GM06990 (cell line): ENCODE measurements at regions not wholly inside any gene's neighbourhood (a gene's known extent, or its start where the extent isn't known, plus 50 kb on each side); places are given as distances from the start of the nearest gene placed in this dataset.
"Not testable (repeated sequence)": the region's sequence is repeated elsewhere in the genome, so short reads cannot be mapped to it uniquely, and the experiment has no call there.

ENCODE experiments used
- DNase-seq: peaks from one replicate; pipeline ENCODE4 v3.0.0-alpha.2; 2011; ENCODE audit not compliant: insufficient read length; ENCODE audit errors: extremely low read depth
- H3K27me3 ChIP-seq: replicated peaks from 2 replicates; pipeline ENCODE4 v1.6.0; 2011; ENCODE audit warnings: low read length; ENCODE audit not compliant: control insufficient read depth, insufficient read depth
- H3K36me3 ChIP-seq: 2 replicates; pipeline ENCODE4 v1.5.1; 2011; ENCODE audit warnings: low read length; ENCODE audit not compliant: control insufficient read depth, insufficient read depth
- H3K4me3 ChIP-seq: replicated peaks from 2 replicates; pipeline ENCODE4 v1.5.1; 2011; ENCODE audit warnings: low read depth, mild to moderate bottlenecking, control low read depth, low read length
- TF ChIP-seq, protein P1 (sequence below): IDR thresholded peaks from 2 replicates; pipeline ENCODE4 v1.5.1; 2011; ENCODE audit warnings: low read length, control low read depth, mild to moderate bottlenecking, inconsistent platforms; ENCODE audit not compliant: insufficient read depth, poor library complexity, severe bottlenecking

DNA sequence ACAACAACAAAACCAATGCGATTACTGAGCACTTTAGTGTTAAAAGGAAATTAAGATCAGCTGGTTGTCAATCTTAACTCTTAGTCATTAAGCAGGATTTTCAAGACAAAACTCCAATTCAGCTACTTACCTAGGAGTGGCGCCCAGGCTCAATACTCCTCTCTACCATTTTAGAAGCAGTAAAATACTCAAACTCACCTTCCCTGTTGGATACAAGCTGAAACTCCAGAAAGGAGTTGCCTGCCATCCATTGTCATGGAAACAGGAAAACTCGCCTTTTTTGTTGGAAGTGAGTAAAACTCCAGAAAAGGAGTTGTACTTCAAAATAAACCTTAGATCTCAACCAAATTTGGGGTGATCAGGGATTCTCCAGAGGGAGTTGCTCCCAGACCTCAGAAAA lies 127.0 kb upstream of the F3 start:
- no peak for DNase-seq

DNA sequence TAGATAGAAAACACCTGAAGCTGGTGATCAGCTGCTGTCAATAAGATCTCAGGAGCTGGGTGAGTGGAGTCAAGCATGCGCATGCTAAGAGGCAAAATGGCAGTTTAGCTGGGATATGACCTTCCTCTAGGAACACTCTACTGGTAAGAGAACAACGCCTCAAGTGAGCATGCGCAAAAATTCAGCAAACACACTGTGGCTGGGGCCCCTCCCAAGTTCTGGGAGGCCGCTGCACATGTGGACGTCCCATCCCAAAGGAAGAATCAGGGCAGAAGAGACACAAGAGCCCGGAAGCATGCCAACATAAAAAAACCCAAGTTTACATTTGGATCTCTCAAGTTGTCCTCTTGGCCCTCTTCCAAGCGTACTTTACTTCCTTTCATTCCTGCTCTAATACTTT lies 126.3 kb upstream of the F3 start:
- TF ChIP-seq, protein P1, sequence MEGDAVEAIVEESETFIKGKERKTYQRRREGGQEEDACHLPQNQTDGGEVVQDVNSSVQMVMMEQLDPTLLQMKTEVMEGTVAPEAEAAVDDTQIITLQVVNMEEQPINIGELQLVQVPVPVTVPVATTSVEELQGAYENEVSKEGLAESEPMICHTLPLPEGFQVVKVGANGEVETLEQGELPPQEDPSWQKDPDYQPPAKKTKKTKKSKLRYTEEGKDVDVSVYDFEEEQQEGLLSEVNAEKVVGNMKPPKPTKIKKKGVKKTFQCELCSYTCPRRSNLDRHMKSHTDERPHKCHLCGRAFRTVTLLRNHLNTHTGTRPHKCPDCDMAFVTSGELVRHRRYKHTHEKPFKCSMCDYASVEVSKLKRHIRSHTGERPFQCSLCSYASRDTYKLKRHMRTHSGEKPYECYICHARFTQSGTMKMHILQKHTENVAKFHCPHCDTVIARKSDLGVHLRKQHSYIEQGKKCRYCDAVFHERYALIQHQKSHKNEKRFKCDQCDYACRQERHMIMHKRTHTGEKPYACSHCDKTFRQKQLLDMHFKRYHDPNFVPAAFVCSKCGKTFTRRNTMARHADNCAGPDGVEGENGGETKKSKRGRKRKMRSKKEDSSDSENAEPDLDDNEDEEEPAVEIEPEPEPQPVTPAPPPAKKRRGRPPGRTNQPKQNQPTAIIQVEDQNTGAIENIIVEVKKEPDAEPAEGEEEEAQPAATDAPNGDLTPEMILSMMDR = no peak
- no peak for DNase-seq

More for the DNA sequence above, 127.0 kb upstream of the F3 start:
- H3K4me3 ChIP-seq = no peak overlapping the region
- no peaks in the 10 kb centered on the region for H3K27me3 ChIP-seq
- TF ChIP-seq, protein P1 = no peak
- no peaks in the 10 kb centered on the region for H3K36me3 ChIP-seq

DNA sequence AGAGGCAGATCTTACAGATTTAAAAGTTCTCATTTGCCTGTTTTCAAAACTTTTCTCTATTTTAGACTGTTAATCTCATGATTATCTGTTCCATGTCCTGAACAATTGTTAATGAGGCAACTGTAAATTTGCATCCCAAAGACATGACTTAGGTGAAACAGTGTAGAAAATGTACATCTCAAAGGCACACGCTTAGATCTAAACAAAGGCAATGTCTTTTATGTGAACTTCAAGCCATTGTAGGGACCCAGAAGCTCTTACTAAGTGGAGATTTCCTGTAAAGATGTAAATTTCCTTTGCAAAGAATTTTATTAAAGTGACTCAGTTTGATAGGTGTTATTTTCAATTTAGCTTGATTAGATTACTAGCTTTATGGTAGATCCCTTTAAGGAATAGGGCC lies 125.2 kb upstream of the F3 start:
- TF ChIP-seq, protein P1 = no peak
- no peak for DNase-seq
- Histone ChIP-seq H3K36me3 (no peaks in the 10 kb centered on the region), H3K4me3 (no peak overlapping the region), H3K27me3 (no peaks in the 10 kb centered on the region)

More for the DNA sequence above, 126.3 kb upstream of the F3 start:
- H3K4me3 ChIP-seq = no peak overlapping the region
- H3K27me3 ChIP-seq = no peaks in the 10 kb centered on the region
- H3K36me3 ChIP-seq = no peaks in the 10 kb centered on the region

DNA sequence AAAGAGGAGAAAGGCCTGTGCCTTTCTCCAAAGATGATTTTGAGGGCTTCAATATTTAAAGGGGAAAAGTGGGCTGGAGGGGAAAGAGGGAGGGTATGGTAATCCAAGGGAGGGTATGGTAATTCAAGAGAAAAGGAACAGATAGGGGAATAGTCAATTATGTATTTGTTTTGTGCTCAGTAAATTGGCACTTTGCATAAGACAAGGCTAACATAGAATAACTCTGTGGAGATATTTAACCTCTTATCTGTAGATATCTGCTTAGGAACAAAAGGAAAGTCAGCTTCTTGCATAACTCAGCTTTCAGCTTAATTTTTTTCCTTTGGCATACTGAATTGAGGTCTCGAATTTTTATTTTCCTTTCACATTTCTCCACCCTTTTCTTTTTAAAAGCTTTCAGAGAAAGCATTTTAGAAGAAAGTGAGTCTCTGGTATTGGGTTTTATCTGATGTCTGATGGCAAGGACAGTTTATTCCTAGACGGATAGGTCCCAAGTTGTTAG lies 119.9 kb upstream of the F3 start:
- Histone ChIP-seq H3K36me3 (no peaks in the 10 kb centered on the region), H3K4me3 (no peak overlapping the region), H3K27me3 (no peaks in the 10 kb centered on the region)
- TF ChIP-seq, protein P1 = no peak
- DNase-seq = no peak

DNA sequence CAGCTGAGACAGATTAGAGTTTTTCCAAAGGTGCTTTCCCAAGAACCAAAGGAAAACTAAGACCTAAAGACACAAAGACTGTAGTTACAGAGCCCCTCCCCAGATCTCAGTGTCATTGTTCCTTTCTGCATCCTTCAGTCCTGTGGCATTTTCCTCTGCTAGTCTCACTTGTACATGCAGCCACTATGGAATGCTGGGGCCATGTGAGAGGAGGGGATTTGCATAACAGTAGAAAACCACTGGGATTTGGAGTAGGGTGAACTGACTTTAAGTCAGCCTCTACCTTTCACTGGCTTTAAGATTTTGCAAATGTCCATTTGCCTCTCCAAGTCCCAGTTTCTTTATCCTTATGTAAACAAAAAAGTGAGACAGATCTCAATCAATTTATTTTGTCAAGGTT lies 119.4 kb upstream of the F3 start:
- Histone ChIP-seq H3K27me3 (no peaks in the 10 kb centered on the region), H3K36me3 (no peaks in the 10 kb centered on the region), H3K4me3 (no peak overlapping the region)
- no peak for DNase-seq
- TF ChIP-seq, protein P1 = no peak

DNA sequence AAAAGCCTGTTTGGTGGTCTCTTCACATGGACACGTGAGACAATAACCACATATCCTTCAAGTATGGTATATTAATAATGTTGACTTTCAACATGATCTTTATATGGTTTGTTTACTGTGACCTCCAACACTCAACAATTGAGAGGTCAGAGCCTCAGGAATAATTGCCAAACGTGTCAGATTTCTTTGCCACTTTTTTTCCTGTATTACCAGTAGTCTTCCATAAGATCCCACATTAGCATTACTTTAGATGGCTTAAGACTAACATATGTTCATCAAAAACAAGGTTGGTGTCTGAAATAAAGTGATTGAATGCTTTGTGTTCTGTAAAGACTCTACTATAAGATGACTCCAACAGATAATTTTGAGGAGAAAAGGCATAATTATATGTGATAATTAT lies 118.7 kb upstream of the F3 start:
- H3K4me3 ChIP-seq = no peak overlapping the region

DNA sequence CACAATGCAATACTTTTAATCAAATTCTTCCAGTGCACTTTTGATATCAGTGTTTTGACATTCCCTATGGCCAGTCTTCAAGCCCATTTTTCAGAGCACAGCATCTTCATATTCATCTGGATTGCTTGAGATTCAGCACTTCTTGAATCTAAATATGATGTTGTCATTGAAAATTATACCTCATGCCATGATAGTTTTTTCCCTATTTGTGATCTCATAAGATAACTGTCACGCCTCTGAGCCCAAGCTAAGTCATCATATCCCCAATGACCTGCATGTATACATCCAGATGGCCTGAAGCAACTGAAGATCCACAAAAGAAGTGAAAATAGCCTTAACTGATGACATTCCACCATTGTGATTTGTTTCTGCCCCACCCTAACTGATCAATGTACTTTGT lies 117.6 kb upstream of the F3 start:
- DNase-seq, H3K27me3 ChIP-seq, H3K36me3 ChIP-seq, H3K4me3 ChIP-seq: not testable (repeated sequence)

More for the DNA sequence above, 118.7 kb upstream of the F3 start:
- H3K27me3 ChIP-seq = no peaks in the 10 kb centered on the region
- no peaks in the 10 kb centered on the region for H3K36me3 ChIP-seq
- DNase-seq = no peak
- TF ChIP-seq, protein P1 = no peak
